ENCODE measurements at regions not wholly inside any gene's neighbourhood (a gene's known extent, or its start where the extent isn't known, plus 50 kb on each side); places are given as distances from the start of the nearest gene placed in this dataset.

DNA sequence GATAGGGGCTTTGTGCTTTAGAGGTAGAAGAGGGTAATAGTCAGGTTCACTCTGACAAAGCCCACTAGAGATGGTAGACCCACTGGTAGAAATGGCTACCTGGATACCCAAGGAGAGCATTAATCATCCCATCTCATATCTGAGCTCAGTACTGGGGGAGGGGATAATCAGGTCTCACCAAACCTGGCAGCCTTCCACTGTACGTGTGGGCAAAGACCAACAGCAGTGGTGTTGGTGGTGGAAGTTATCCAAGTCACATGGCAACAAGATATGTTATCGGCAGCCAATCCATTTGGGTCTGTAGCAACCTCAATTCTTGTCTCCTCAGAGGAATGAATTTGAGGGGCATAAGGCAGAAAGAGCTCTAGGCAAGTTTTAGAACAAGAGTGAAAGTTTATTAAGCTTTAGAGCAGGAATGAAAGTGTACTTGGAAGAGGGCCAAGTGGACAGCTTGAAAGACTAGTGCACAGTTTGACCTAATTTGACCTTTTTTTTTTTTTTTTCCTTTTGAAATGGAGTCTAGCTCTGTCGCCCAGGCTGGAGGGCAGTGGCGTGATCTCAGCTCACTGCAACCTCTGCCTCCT, 67.0 kb upstream of the CXCL13 start:
- Histone ChIP-seq H4K20me1 (ENCODE audit: low read depth, low read length) (no peaks in the 10 kb centered on the region), H3F3A (ENCODE audit: insufficient read depth) (no peaks in the 10 kb centered on the region), H3K79me2 (ENCODE audit: insufficient read depth, low read length) (no peaks in the 10 kb centered on the region), H3K4me2 (ENCODE audit: low read depth, low read length, poor library complexity, severe bottlenecking) (no peak overlapping the region), H3K27me3 (ENCODE audit: low read length) (no peaks in the 10 kb centered on the region), H3K9me2 (replicated peaks; ENCODE audit: insufficient read depth, low read length) (no peaks in the 10 kb centered on the region), H3K4me3 (ENCODE audit: insufficient read depth, low read length, poor library complexity, severe bottlenecking) (no peak overlapping the region), H3K9me3 (ENCODE audit: insufficient read depth, low read length) (no peaks in the 10 kb centered on the region), H3K36me3 (ENCODE audit: low read length) (no peaks in the 10 kb centered on the region), H3K27ac (ENCODE audit: low read depth, low read length) (no peak overlapping the region), H2AFZ (ENCODE audit: low read depth, low read length, severe bottlenecking) (no peak overlapping the region), H3K9ac (ENCODE audit: low read length) (no peak overlapping the region)
- TF ChIP-seq EZH2phosphoT487 (conservative IDR thresholded peaks at IDR 0.05; ENCODE audit: low read length) = no peak
- TF ChIP-seq, protein P1, sequence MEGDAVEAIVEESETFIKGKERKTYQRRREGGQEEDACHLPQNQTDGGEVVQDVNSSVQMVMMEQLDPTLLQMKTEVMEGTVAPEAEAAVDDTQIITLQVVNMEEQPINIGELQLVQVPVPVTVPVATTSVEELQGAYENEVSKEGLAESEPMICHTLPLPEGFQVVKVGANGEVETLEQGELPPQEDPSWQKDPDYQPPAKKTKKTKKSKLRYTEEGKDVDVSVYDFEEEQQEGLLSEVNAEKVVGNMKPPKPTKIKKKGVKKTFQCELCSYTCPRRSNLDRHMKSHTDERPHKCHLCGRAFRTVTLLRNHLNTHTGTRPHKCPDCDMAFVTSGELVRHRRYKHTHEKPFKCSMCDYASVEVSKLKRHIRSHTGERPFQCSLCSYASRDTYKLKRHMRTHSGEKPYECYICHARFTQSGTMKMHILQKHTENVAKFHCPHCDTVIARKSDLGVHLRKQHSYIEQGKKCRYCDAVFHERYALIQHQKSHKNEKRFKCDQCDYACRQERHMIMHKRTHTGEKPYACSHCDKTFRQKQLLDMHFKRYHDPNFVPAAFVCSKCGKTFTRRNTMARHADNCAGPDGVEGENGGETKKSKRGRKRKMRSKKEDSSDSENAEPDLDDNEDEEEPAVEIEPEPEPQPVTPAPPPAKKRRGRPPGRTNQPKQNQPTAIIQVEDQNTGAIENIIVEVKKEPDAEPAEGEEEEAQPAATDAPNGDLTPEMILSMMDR (IDR thresholded peaks at IDR 0.05; ENCODE audit: insufficient read depth, low read length, poor library complexity, severe bottlenecking) = no peak
